Erythroblast (primary cell): ENCODE measurements at regions not wholly inside any gene's neighbourhood (a gene's known extent, or its start where the extent isn't known, plus 50 kb on each side); places are given as distances from the start of the nearest gene placed in this dataset.

Source experiments
- GATA1 ChIP-seq: IDR thresholded peaks from 2 replicates; pipeline ENCODE4 v1.6.1; 2011; ENCODE audit warnings: low read depth, mild to moderate bottlenecking, control low read depth, low read length, moderate library complexity
- POLR2A ChIP-seq: IDR thresholded peaks from 2 replicates; pipeline ENCODE4 v1.6.1; 2011; ENCODE audit warnings: mild to moderate bottlenecking, low read length

DNA sequence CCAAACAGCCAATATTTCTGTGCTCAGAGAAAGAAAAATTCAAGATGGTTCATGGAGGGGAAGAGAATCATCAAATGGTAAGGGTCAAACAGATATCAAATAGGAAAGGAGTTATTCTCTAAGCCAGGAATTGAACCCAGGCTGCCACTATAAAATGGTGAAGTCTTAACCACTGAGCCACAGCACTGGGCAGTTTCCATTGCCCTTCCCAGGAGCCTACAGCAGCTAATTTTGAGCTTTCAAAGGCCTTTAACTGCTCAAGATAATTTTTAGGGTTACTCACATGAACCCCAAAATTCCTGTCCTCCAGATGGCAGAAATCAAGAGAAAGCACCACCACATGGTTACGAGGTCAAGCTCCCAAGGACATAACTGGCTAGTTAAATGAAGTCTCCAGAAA lies 176.2 kb downstream of the KIF18A start:
- no peak for TF ChIP-seq POLR2A
- no peak for TF ChIP-seq GATA1
